HG03196 (cell line): ENCODE measurements at regions not wholly inside any gene's neighbourhood (a gene's known extent, or its start where the extent isn't known, plus 50 kb on each side); places are given as distances from the start of the nearest gene placed in this dataset.
"Not testable (repeated sequence)": the region's sequence is repeated elsewhere in the genome, so short reads cannot be mapped to it uniquely, and the experiment has no call there.

Experiments
- ATAC-seq: cut with Tn5 transposase; IDR thresholded peaks from one replicate; pipeline ENCODE4 v1.9.1; 2021; ENCODE audit not compliant: unreplicated experiment

DNA sequence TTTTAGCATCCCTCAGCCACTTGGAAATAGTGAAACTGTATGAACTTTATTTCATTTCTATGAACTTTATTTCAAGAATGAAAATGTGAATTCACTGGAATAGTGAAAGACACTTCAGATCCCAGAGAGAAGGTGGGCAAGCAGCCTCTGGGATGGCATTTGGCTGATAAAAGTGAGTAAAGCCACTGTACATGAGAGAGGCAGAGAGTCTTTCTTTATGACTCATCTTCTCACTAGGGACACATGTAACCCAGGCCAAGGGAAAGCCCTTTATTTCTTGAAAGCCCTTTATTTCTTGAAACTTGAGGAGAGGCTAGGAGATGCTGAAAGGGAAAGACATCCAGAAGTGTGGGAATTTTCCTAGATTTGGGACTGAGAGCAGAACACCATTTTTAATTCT is 148.9 kb upstream of the SMIM30 start:
- ATAC-seq: no peak

DNA sequence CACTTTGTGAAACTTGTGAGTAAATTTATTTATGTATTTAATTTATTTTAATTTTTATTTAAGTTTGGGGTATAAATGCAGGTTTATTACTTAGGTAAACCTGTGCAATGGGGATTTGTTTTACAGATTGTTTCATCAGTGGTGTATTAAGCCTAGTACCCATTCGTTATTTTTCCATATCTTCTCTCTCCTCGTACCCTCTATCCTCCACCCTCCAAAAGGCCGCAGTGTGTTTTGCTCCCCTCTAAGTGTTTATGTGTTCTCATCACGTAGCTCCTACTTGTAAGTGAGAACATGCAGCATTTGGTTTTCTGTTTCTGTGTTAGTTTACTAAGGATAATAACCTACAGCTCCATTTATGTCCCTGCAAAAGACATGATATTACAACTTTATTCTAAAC is 145.4 kb upstream of the SMIM30 start:
- no peak for ATAC-seq

DNA sequence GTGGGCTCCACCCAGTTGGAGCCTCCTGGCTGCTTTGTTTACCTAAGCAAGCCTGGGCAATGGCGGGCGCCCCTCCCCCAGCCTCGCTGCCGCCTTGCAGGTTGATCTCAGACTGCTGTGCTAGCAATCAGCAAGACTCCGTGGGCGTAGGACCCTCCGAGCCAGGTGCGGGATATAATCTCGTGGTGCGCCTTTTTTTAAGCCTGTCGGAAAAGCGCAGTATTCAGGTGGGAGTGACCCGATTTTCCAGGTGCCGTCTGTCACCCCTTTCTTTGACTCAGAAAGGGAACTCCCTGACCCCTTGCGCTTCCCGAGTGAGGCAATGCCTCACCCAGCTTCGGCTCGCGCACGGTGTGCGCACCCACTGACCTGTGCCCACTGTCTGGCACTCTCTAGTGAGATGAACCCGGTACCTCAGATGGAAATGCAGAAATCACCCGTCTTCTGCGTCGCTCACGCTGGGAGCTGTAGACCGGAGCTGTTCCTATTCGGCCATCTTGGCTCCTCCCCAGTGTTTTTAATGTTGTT is 144.9 kb upstream of the SMIM30 start:
- not testable (repeated sequence) for ATAC-seq

DNA sequence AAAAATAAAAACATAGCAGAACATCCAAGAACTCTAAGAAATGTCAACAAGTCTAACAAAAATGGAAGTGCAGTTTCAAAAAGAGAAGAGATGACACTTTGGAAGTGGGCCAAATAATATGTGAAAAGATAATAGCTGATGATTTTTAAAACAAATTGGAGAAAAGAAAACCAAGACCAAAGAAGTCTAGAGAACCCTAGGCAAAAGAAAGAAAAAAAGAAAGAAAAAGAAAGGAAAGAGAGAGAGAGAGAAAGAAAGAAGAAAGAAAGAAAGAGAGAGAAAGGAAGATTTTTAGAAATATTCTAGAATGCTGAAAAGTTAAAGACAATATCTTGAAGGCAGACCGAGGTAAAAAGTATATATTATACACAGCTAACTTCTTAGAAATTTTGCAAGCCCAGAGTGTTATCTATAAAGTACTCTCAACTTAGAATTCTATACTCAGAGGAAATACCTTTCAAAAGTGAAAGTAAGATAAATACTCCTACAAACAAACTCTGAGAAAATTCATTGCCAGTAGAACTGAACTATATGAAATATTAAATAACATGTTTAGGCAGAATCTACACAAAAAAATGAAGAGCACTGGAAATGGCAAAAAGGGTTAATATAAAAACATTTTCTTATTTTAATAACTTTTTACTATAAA is 138.7 kb upstream of the SMIM30 start:
- ATAC-seq: no peak

DNA sequence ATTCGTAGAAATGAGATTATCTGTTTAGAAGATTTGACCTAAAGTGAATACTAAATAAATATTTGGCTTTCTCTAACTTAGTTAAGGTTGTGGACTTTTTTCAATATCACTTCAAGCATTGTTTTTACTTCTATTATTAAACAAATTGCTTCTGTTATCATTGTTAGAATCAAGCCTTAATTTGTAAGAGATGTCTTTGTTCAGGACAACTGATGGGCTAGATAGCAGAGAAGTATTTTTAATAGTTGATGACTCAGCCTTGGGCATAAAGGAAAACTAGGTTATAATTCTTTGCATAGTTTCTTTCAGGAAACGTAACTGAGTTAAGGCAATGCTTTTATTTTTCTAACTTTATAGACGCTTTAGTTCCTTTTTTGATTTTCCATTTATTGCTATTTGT is 128.8 kb upstream of the SMIM30 start:
- no peak for ATAC-seq

DNA sequence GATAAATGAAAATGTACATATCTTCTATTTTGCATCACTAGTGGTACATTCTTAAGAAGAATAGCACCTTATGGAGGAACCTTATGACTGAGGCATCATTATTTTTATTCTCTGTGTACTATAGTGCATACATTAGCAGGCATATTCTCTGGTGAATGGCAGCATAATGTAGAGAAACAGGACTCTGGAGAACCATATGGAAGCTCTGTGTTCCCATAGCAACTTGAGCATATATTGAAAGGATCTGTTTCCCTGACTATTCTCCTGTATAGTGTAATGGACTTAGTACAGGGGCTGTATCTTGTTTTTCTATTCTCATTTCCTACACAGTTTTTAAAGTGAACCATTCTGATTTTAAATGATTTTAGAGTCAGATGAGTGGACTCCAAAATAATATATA is 128.4 kb upstream of the SMIM30 start:
- no peak for ATAC-seq

DNA sequence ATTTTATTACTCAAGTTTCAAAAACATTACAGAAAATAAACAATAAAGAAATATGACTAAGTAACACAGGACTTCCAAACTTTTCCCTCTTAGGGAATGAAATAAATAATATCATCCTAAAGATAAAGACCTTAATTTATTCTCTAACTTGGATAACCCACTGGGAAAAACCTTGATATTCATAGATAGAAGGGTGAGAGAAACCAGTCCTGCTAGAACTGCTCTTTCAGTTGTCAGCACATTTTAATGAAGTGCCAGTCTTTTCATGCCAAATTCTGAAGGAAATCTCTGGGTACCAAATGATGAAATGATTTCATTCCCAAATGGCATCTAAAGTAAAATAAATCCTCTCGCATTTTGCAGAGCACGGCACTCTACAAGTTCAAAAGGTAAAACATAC is 114.5 kb upstream of the SMIM30 start:
- no peak for ATAC-seq

DNA sequence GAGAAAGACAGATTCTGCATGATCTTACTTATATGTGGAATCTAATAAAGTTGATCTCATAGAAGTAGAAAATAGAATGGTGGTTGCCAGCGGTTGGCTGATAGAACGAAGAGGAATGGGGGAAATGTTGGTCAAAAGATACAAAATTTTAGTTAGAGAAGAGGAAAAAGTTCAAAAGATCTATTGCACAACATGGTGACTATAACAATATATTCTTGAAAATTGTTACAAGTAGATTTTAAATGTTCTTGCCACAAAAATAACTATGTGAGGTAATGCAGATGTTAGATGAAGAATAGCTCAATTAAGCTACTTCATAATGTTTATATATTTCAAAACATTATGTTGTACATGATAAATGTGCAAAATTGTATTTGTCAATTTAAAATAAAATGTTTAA is 112.3 kb upstream of the SMIM30 start:
- ATAC-seq: no peak

DNA sequence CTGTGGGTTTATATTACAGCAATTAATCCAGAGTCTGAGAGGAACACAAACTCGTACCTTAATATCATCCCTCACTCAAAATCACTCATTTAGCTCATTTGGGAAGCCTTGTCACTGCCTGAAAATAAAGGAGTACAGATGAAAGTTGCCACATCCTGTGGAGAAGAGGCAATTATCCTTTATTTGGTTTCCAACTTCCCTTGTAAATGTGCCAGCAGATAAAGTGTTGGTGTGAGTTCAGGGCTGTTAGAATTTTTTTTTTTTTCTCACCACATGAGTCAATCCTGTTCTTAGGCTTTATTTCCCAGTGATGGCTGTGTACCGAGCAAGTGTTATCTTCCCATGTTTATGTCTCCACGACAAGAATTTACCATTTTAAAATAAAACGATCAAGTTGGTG is 99.0 kb upstream of the SMIM30 start:
- no peak for ATAC-seq

DNA sequence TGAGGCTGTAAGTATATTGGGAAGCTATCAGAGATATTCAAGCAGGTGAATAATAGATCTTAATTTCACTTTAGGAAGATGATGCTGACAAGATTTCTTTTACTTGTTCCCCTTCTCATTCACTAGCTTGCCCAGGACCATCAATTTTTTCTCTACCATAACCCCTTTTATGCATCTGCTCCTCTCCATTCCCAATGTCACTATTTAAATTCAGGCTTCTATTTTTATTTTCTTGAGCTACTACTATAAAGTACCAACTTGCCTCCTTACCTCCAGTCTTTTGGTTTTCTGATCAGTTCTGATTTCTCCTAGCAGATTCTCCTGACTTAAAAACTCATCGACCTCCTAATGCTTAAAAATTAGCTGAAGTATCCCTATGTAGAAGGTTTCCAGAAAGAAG is 97.7 kb upstream of the SMIM30 start:
- no peak for ATAC-seq

DNA sequence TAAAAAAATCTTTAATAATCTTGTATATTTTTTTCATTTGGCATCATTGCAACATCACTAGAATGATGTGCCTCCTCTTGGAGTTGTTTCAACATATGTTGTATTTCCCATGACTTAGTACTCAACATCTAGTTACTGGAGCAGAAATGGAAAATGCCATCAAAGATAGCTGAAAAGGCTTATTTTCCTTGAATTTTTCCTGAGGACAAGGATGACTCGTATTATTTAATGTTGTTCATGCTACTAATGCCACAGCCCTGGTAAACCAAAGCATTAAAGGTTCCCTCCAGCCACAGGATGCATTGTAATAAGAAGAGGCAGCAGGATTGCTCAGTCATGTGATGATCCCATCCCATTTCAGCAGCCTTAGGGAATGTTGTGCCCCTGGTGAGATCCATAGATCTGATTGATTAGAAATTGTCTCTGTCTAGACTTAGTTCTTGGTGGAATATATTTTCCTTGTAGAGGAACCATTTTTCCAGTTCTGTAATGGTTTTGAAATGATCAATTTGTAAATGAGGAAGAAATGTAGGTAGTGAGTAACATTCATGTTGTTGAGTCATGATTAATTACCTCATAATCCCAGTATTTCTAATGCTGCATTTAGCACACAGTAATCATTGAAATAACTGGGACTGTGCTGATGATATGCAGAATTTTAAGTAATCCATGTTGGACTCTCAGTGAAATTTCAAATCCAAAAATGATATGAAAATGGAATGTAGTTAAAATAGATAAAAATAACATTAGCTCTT is 91.3 kb upstream of the SMIM30 start:
- no peak for ATAC-seq

DNA sequence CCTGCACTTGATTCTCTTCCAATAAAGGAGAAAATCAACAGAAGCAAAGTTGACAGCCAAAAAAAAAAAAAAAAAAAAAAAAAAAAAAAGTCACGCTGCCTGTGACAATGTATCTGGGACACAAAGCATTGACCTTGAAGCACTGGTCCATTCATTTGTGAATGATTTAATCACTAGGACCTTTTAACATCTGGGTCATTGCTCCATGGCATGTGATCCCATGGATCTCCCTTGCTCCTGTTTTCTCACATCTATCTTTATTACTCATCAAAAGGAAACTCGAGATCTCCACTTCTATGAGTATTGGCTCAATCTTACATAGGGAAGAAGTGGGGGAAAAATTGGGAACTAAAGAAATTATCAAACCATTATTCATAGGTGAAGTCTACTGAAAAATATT is 89.6 kb upstream of the SMIM30 start:
- ATAC-seq: no peak

DNA sequence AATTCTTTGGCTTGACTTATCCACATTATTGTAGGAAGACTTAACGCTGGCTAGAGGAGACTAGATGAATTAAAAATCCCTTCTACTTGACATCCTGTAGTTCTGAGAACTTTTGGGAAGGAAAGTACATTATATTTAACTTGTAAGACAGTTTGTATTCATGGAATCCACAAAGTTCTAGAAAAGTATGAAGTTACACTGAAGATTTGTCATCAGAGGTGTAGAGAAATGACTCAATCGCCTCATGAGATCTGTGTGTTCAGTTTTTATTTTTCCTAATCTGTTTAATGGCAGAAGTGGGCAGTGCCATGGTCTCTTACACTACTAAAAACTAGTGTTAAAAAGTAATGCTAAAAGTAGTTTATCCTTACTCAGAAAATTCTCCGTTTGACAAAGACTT is 89.1 kb upstream of the SMIM30 start:
- no peak for ATAC-seq

DNA sequence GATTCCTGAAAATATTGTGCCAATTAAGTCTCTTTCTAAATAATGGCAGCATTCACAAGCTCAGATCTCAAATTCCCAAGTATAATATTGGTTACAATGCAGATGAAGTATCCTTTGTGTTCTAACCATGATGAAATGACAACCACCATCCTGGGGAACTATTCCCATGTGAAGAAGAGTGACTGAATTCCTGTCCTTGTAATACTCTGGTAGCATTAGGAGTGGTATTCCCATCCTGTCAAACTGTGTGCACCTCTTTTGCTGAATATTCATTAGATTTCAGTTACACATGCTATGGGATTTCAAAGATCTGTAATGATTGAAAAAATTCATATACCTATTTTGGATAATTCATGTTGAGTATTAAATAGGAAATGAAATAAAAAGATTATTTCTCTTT is 86.1 kb upstream of the SMIM30 start:
- ATAC-seq: no peak

DNA sequence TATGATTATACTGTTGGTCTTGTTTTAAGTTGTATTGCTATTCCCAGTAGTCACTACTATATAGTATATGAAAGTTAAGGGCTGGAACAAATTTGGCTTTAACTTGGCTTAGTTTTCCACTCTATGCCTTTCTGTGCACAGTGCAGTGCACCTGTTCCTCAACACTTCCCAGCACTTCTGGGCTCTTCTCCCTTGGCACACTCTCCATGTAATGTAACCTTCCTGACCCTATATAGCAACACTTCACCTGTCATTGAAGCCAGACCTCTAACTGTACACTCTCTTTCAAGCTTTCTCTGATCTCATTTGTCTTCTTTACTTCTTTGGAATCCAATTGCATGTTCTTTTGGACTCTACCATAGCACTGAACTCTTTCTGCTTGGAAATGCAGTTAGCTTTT is 83.9 kb upstream of the SMIM30 start:
- ATAC-seq: no peak

DNA sequence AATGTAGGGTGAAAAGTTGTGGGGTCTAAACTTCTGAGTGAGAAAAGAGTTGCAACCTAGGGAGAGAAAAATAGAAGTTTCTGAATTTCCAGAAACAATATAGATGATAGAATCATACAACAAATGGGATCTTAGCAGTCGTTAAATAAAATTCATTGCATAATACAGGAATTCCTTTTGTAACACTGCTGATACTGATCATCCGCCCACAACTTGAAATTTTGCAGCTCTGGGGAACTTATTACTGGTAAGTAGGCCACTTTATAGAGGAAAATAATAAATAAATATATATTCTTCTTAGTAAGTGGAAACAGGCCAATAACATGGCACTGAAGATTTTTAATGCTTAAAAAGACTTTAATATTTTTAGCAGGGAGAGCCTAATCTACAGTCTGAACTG is 81.9 kb upstream of the SMIM30 start:
- no peak for ATAC-seq

DNA sequence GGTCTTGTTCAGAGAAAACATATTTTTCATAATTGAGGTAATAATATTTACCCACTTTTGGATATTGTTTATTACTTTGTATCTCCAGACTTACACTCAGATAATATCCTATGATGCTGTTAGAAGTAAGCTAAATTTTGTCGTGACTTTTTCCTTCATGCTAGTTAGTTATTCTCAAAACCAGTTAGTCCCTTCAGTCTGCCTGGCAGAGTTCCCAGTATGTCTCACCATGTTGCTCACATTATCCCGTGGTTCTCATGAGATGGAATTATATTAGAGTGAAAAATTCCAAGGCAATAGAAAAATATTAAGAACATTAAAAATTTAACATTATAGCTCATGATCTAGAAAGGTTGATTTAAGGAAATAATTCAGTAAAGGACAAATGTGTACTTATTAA is 81.5 kb upstream of the SMIM30 start:
- ATAC-seq: no peak

DNA sequence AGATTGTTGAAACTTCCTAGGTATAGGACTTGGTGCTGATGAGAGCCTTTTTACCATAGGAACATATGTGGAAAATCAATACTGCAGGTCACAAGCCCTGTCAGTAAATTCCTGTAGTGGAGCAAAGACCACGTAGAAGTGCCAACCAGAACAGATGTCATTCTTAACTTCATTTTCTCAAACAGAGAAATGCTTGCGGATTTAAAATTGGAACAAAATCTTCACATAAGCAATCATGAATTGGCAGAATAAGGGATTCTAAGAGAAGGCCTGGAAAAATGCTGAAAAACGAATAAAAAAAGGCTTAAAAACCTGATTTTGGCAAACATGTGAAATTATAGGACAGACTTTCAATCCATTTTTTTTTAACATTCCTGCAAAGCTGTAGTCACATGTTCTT is 80.8 kb upstream of the SMIM30 start:
- no peak for ATAC-seq

DNA sequence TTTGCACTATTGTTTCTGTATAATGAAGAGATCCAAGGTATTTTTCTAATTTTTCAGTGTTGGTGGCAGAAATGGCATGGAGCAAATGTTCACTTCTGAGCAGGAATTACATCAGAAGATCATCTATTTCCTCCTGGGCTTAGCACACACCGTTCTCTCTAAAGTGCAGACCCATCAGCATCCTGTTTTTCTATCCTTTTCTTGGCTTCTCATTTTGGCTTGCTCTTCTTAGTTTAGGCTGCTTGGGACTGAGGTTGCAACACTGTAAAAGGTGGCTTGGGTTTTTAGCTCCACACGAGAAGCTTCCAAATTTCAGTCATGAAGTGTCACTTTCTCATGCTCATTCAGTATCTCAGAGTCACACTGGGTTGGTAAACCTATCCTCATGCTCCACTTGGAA is 79.9 kb upstream of the SMIM30 start:
- no peak for ATAC-seq

DNA sequence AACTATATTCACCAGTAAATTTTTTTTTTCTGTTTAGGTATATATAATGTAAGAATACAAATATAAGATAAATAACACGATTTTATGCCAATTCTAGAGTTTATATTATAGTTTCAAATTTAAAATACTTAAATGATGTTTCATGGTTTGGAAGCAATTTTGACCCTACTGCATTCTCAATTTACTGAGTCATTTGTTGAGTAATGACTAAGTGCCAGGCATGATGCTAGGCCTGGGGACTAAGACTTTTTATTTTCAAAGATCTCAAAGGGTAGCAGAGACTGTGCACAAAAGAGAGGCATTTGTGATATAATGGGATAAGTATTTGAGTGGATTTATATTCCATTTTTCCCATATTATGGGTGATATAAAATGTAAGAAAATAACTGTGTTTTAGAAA is 78.9 kb upstream of the SMIM30 start:
- ATAC-seq: no peak

DNA sequence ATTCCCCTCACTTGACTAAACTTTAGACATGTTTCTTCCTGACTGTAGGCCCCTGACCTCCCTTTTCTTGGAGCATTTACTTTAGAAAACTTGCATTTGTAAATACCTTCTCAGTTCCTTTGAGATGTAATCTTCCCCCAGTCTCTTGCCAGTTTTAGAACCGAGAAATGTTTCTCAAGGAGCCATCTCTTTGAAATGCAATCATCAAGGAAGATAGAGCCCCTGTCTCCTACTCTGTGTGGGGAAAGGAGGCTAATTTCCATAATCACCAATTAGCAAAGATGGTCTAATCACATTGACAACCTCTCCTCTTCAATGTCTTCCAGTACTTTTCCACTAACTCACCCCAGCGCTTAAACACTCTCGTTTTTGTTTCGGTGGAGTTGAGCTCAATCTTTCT is 70.0 kb upstream of the SMIM30 start:
- ATAC-seq: no peak

DNA sequence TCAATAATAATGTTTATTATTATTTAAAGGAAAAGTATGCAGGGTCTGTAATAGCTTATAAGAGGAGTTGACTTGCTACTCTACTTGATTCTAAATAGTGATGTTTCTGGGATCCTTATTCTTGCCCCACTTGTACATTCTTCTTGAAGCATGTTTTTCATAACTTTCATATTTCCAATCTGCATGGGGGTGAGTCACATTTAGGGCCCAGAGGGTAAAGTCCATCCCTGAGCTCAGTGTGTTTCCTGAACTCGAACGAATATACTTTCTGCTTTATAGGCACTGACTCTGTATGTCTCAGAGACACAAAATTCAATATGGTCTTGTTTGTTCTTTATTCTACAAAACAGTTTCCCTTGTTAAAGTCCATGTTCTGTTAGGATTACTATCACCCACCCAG is 61.0 kb upstream of the SMIM30 start:
- no peak for ATAC-seq

DNA sequence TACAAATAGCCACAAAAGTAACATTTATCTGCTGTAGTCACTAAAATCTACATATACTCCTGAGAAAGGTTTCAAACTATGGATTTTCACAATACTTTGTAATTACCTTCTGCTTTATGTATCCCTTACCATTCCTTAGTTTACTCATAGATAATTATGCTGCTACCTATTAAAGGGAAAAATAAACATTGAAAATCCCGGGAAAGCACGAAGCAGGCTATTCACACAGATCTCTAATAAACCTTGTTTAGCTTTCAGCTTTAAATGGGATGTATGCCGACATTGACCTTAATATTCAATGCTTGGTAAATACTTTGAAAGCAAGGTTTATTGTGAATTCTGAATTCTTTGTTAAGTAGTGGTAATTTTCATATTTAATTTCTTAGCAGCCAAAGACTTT is 58.5 kb upstream of the SMIM30 start:
- no peak for ATAC-seq
